Gastroesophageal sphincter (tissue), 4 donors: ENCODE measurements at regions not wholly inside any gene's neighbourhood (a gene's known extent, or its start where the extent isn't known, plus 50 kb on each side); places are given as distances from the start of the nearest gene placed in this dataset.

Source experiments
- ATAC-seq: fragments of 150-250 bp; one replicate; pipeline ENCODE4 v1.9.1; 2016; ENCODE audit warnings: mild to moderate bottlenecking, moderate library complexity
- H3K27ac ChIP-seq, 4 donors: fragments of 200-600 bp; sonication (generic) in 3 of 4; 1 replicate in 3 of 4; 2 replicates in 1 of 4; pipeline ENCODE4 v1.5.1; 2016 to 2019
- H3K27me3 ChIP-seq: fragments of 200-600 bp; sonication (generic); one replicate; pipeline ENCODE4 v1.5.1; 2019
- H3K36me3 ChIP-seq, 2 donors: fragments of 200-600 bp; sonication (generic); one replicate each; pipeline ENCODE4 v1.5.1; 2019; ENCODE audit warnings: control low read depth in 1 of 2
- H3K4me1 ChIP-seq, 3 donors: fragments of 200-600 bp; sonication (generic); 1 replicate in 2 of 3; 2 replicates in 1 of 3; pipeline ENCODE4 v1.5.1; 2016 to 2019; ENCODE audit warnings: control low read depth in 2 of 3
- H3K4me3 ChIP-seq, 2 donors: fragments of 200-600 bp; sonication (generic); one replicate each; pipeline ENCODE4 v1.5.1; 2019; ENCODE audit warnings: mild to moderate bottlenecking in 1 of 2, moderate library complexity in 1 of 2
- H3K9me3 ChIP-seq, 3 donors: fragments of 200-600 bp; sonication (generic); one replicate each; pipeline ENCODE4 v1.5.1; 2017 to 2019; ENCODE audit warnings: control low read depth in 2 of 3
- EP300 ChIP-seq: sonication (generic); formaldehyde crosslinking; IDR thresholded peaks from one replicate; pipeline ENCODE4 v1.6.1; 2017; ENCODE audit warnings: antibody characterized with exemption, mild to moderate bottlenecking
- POLR2A ChIP-seq, 2 donors: fragments of 450-650 bp; IDR thresholded peaks; one replicate each; pipeline ENCODE4 v1.6.1; 2017; ENCODE audit warnings: antibody characterized with exemption in 2 of 2, mild to moderate bottlenecking in 2 of 2, moderate library complexity in 1 of 2
- POLR2AphosphoS5 ChIP-seq: sonication (generic); formaldehyde crosslinking; IDR thresholded peaks from one replicate; pipeline ENCODE4 v1.6.1; 2017; ENCODE audit warnings: antibody characterized with exemption
- WGBS, 2 donors: methylation state at CpG; one replicate each; pipeline ENCODE4 v1.1.5; 2018; ENCODE audit warnings: low coverage in 1 of 2; 5-methylcytosine and 5-hydroxymethylcytosine counted together
- TF ChIP-seq, protein P1 (sequence below), 4 experiments: fragments of 200-600 bp in 2 of 4; fragments of 450-650 bp in 2 of 4; sonication (generic) in 1 of 4; IDR thresholded peaks; one replicate each; pipeline ENCODE4 v1.5.1; 2017 to 2019; ENCODE audit warnings: antibody characterized with exemption in 4 of 4, mild to moderate bottlenecking in 2 of 4, moderate library complexity in 2 of 4

DNA sequence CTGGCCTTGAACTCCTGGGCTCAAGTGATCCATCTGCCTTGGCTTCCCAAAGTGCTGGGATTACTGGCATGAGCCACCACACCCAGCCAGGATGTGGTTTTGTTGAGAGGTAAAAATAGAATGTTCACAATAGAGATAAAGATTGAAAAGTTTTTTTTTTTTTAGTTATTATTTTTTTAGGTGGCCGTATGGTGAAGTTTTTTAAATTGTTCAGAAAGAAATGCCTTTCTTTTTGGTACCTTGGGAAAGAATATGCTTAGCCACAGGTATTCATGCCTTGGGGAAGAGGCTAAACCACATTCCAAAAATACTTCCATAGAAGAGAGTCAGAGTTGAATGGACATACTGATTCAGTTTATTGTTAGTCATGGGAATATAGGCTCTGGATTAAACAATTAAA, 143.4 kb downstream of the C11orf91 start:
- 63% methylated on average over 1 of the region's 1 CpG; no CpG with 5 or more reads in 1 of the 2 donors for WGBS, 2 donors
- H3K9me3 ChIP-seq = no peaks in the 10 kb centered on the region

DNA sequence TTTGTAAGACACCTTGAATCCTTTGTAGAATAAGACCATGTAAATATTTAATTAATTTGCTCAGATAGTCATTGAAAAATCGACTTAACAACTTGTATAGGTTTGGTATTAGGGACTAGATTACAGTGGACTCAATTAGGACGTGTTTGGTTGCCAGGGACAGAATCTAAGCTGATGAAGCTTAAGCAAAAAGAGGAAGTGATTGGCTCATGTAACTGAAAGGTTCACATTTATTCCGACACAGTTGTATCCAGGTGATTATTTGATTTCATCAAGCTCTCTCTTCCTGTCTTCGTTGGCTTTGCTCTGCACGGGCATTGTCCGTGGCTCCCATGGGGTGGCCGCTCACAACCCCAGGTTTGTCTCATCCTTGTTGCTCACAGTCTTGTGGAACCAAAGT, 146.4 kb downstream of the C11orf91 start:
- Histone ChIP-seq H3K4me3 (no peak overlapping the region), H3K36me3 (no peaks in the 10 kb centered on the region), H3K4me1 (no peaks in the 10 kb centered on the region), H3K9me3 (no peaks in the 10 kb centered on the region), H3K27ac (no peak overlapping the region), H3K27me3 (peaks cover 5% of the 10 kb centered on the region)
- ATAC-seq = no peak
- WGBS, 2 donors = 93 to 97% methylated on average over 5 to 7 of the region's 7 CpGs
- TF ChIP-seq, protein P1, sequence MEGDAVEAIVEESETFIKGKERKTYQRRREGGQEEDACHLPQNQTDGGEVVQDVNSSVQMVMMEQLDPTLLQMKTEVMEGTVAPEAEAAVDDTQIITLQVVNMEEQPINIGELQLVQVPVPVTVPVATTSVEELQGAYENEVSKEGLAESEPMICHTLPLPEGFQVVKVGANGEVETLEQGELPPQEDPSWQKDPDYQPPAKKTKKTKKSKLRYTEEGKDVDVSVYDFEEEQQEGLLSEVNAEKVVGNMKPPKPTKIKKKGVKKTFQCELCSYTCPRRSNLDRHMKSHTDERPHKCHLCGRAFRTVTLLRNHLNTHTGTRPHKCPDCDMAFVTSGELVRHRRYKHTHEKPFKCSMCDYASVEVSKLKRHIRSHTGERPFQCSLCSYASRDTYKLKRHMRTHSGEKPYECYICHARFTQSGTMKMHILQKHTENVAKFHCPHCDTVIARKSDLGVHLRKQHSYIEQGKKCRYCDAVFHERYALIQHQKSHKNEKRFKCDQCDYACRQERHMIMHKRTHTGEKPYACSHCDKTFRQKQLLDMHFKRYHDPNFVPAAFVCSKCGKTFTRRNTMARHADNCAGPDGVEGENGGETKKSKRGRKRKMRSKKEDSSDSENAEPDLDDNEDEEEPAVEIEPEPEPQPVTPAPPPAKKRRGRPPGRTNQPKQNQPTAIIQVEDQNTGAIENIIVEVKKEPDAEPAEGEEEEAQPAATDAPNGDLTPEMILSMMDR (IDR thresholded peaks at IDR 0.05) = no peak
- TF ChIP-seq POLR2A (IDR thresholded peaks at IDR 0.05) (no peak), EP300 (no peak), POLR2AphosphoS5 (no peak)

More for the DNA sequence above, 143.4 kb downstream of the C11orf91 start:
- H3K27ac ChIP-seq = no peak overlapping the region
- H3K27me3 ChIP-seq = peaks cover 5% of the 10 kb centered on the region
- H3K4me3 ChIP-seq = no peak overlapping the region
- no peaks in the 10 kb centered on the region for H3K36me3 ChIP-seq
- TF ChIP-seq POLR2A (IDR thresholded peaks at IDR 0.05) = no peak
- TF ChIP-seq, protein P1 (IDR thresholded peaks at IDR 0.05) = no peak
- TF ChIP-seq EP300 = no peak
- no peak for TF ChIP-seq POLR2AphosphoS5
- H3K4me1 ChIP-seq = no peaks in the 10 kb centered on the region
- no peak for ATAC-seq

DNA sequence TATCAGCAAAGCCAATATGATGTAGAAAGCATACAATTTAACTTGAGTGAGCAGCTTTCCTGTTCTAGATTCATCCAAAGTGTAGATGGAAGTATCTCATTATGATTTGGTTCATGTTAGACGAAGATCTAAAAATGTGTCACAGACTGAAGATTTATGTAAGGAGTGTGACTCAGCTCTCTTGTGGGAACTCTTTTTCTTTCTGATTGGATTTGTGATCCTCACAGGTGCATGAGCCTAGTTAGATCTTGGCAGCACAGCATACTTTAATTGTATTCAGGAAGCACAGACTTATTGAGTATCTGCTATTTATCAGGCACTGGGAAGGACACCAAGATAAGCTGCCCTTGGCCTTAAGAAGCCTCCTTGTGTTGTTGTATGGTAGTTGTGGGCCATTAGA, 147.1 kb downstream of the C11orf91 start:
- no peak for TF ChIP-seq POLR2AphosphoS5
- TF ChIP-seq, protein P1 (IDR thresholded peaks at IDR 0.05) = no peak
- TF ChIP-seq EP300 = no peak
- TF ChIP-seq POLR2A (IDR thresholded peaks at IDR 0.05) = no peak
- no peaks in the 10 kb centered on the region for H3K36me3 ChIP-seq
- H3K4me1 ChIP-seq = no peaks in the 10 kb centered on the region
- WGBS, 2 donors = 57 to 100% methylated on average over 1 of the region's 1 CpG
- no peaks in the 10 kb centered on the region for H3K9me3 ChIP-seq
- H3K4me3 ChIP-seq = no peak overlapping the region
- no peak for ATAC-seq
- peaks cover 5% of the 10 kb centered on the region for H3K27me3 ChIP-seq
- no peak overlapping the region for H3K27ac ChIP-seq

GRCh38 chr11:33552756-33553155, 147.9 kb downstream of the C11orf91 start:
- ATAC-seq = no peak
- Histone ChIP-seq H3K27me3 (peaks cover 5% of the 10 kb centered on the region), H3K27ac (no peak overlapping the region), H3K4me3 (no peak overlapping the region), H3K4me1 (no peaks in the 10 kb centered on the region), H3K36me3 (no peaks in the 10 kb centered on the region), H3K9me3 (no peaks in the 10 kb centered on the region)
- WGBS, 2 donors = 74 to 100% methylated on average over 2 to 3 of the region's 3 CpGs
- no peak for TF ChIP-seq POLR2AphosphoS5

GRCh38 chr11:33551051-33551450, 149.6 kb downstream of the C11orf91 start:
- no peaks in the 10 kb centered on the region for H3K36me3 ChIP-seq
- H3K4me3 ChIP-seq = no peak overlapping the region
- WGBS, 2 donors = 75 to 91% methylated on average over 3 of the region's 3 CpGs
- peaks cover 5% of the 10 kb centered on the region for H3K27me3 ChIP-seq
- TF ChIP-seq POLR2A (IDR thresholded peaks at IDR 0.05) (no peak), EP300 (no peak), POLR2AphosphoS5 (no peak)
- TF ChIP-seq, protein P1 (IDR thresholded peaks at IDR 0.05) = no peak
- no peak for ATAC-seq
- no peaks in the 10 kb centered on the region for H3K4me1 ChIP-seq
- H3K27ac ChIP-seq = no peak overlapping the region
- no peaks in the 10 kb centered on the region for H3K9me3 ChIP-seq
